Endothelial cell (in vitro differentiated cells): ENCODE measurements at regions not wholly inside any gene's neighbourhood (a gene's known extent, or its start where the extent isn't known, plus 50 kb on each side); places are given as distances from the start of the nearest gene placed in this dataset.
"Not testable (repeated sequence)": the region's sequence is repeated elsewhere in the genome, so short reads cannot be mapped to it uniquely, and the experiment has no call there.

Source experiments
- DNase-seq: peaks from one replicate; pipeline ENCODE4 v3.0.0; 2021; ENCODE audit warnings: low spot score
- H3K27ac Mint-ChIP-seq: one replicate; pipeline ENCODE4 v1.8.0; 2021; ENCODE audit warnings: mixed read lengths, inconsistent platforms; ENCODE audit not compliant: unreplicated experiment
- H3K27me3 Mint-ChIP-seq: one replicate; pipeline ENCODE4 v1.8.0; 2021; ENCODE audit warnings: mild to moderate bottlenecking, moderate library complexity, mixed read lengths, inconsistent platforms; ENCODE audit not compliant: unreplicated experiment
- H3K36me3 Mint-ChIP-seq: one replicate; pipeline ENCODE4 v1.8.0; 2021; ENCODE audit warnings: mild to moderate bottlenecking, low read depth, mixed read lengths, inconsistent platforms; ENCODE audit not compliant: unreplicated experiment
- H3K4me1 Mint-ChIP-seq: one replicate; pipeline ENCODE4 v1.8.0; 2021; ENCODE audit warnings: mild to moderate bottlenecking, mixed read lengths, inconsistent platforms; ENCODE audit not compliant: unreplicated experiment
- H3K4me3 Mint-ChIP-seq: one replicate; pipeline ENCODE4 v1.8.0; 2021; ENCODE audit warnings: mild to moderate bottlenecking, mixed read lengths, inconsistent platforms; ENCODE audit not compliant: unreplicated experiment
- H3K9me3 Mint-ChIP-seq: one replicate; pipeline ENCODE4 v1.8.0; 2021; ENCODE audit warnings: mixed read lengths, inconsistent platforms; ENCODE audit not compliant: unreplicated experiment
- CTCF ChIP-seq: fragments of 200-600 bp; sonication (generic); IDR thresholded peaks from one replicate; pipeline ENCODE4 v1.5.0; 2021; ENCODE audit warnings: antibody characterized with exemption; ENCODE audit not compliant: unreplicated experiment

- H3K4me1 Mint-ChIP-seq: no peaks in the 10 kb centered on the region
- no peaks in the 10 kb centered on the region for H3K9me3 Mint-ChIP-seq
- H3K27me3 Mint-ChIP-seq: peaks cover 1% of the 10 kb centered on the region
- no peak for DNase-seq
- H3K4me3 Mint-ChIP-seq: no peak overlapping the region
- TF ChIP-seq CTCF: no peak
- H3K36me3 Mint-ChIP-seq: no peaks in the 10 kb centered on the region
- H3K27ac Mint-ChIP-seq: no peak overlapping the region
Measured at GRCh38 chr12:33834672-33835071, 187.6 kb upstream of the ALG10 start.

- Mint-ChIP-seq H3K4me3 (no peak overlapping the region), H3K9me3 (no peaks in the 10 kb centered on the region), H3K36me3 (no peaks in the 10 kb centered on the region), H3K27me3 (no peaks in the 10 kb centered on the region), H3K27ac (no peak overlapping the region), H3K4me1 (no peaks in the 10 kb centered on the region)
- DNase-seq: no peak
- peak; percentile 34 for TF ChIP-seq CTCF
Measured at GRCh38 chr12:33876618-33877017, 145.7 kb upstream of the ALG10 start.

- Mint-ChIP-seq H3K27ac (no peak overlapping the region), H3K4me1 (no peaks in the 10 kb centered on the region), H3K27me3 (no peaks in the 10 kb centered on the region), H3K9me3 (no peaks in the 10 kb centered on the region), H3K36me3 (no peaks in the 10 kb centered on the region), H3K4me3 (no peak overlapping the region)
- no peak for TF ChIP-seq CTCF
- DNase-seq: no peak
Measured at GRCh38 chr12:33892425-33892824, 129.9 kb upstream of the ALG10 start.

- H3K4me1 Mint-ChIP-seq, H3K36me3 Mint-ChIP-seq, DNase-seq, H3K4me3 Mint-ChIP-seq, H3K9me3 Mint-ChIP-seq, H3K27ac Mint-ChIP-seq, H3K27me3 Mint-ChIP-seq: not testable (repeated sequence)
Measured at GRCh38 chr12:33920460-33920859, 101.8 kb upstream of the ALG10 start.

- TF ChIP-seq CTCF: peak; percentile 20
- no peak overlapping the region for H3K4me3 Mint-ChIP-seq
- H3K36me3 Mint-ChIP-seq: peaks cover 8% of the 10 kb centered on the region
- H3K9me3 Mint-ChIP-seq: peaks cover 7% of the 10 kb centered on the region
- no peak overlapping the region for H3K27ac Mint-ChIP-seq
- no peak for DNase-seq
- H3K27me3 Mint-ChIP-seq: peaks cover 2% of the 10 kb centered on the region
- H3K4me1 Mint-ChIP-seq: no peaks in the 10 kb centered on the region
Measured at GRCh38 chr12:33926095-33926494, 96.2 kb upstream of the ALG10 start.

- not testable (repeated sequence) for DNase-seq, H3K4me1 Mint-ChIP-seq, H3K27me3 Mint-ChIP-seq, H3K4me3 Mint-ChIP-seq, H3K27ac Mint-ChIP-seq, H3K9me3 Mint-ChIP-seq, H3K36me3 Mint-ChIP-seq
Measured at GRCh38 chr12:33937669-33938068, 84.6 kb upstream of the ALG10 start.
